H1 (cell line): ENCODE measurements at regions not wholly inside any gene's neighbourhood (a gene's known extent, or its start where the extent isn't known, plus 50 kb on each side); places are given as distances from the start of the nearest gene placed in this dataset.

Experiments
- CTCF ChIA-PET: fragments of 300-600 bp; sonication (Branson Sonifier 250); formaldehyde crosslinking; loops from one replicate; lab custom pipeline; 2021; ENCODE audit not compliant: partially characterized antibody; lab: Charles Lee
- POLR2A ChIA-PET: fragments of 300-600 bp; sonication (Branson Sonifier 250); formaldehyde crosslinking; loops from one replicate; lab custom pipeline; 2021; ENCODE audit warnings: inconsistent platforms; ENCODE audit not compliant: partially characterized antibody; lab: Charles Lee
- DNase-seq, 2 experiments: peaks; one replicate each; pipeline versions ENCODE4 v3.0.0 to v3.0.0-alpha.2; 2010 to 2022; ENCODE audit warnings: low spot score in 2 of 2, low read depth in 1 of 2, mixed read lengths in 1 of 2
- FAIRE-seq: peaks from 2 replicates; lab custom pipeline; 2011; peaks lifted over from hg19 to GRCh38; lab: Jason Lieb, UNC
- H2AFZ ChIP-seq: 2 replicates; pipeline ENCODE4 v1.8.1; 2012; ENCODE audit warnings: low read length, inconsistent platforms
- H2AK5ac ChIP-seq: 2 replicates; pipeline ENCODE4 v1.6.1; 2013; ENCODE audit warnings: low read depth, low read length
- H2BK120ac ChIP-seq: replicated peaks from 2 replicates; pipeline ENCODE3; 2013; ENCODE audit warnings: low read depth, low read length, inconsistent platforms
- H2BK12ac ChIP-seq: 2 replicates; pipeline ENCODE4 v1.6.1; 2013; ENCODE audit warnings: low read depth, low read length
- H2BK15ac ChIP-seq: 2 replicates; pipeline ENCODE4 v1.6.1; 2013; ENCODE audit warnings: low read length
- H2BK20ac ChIP-seq: 2 replicates; pipeline ENCODE4 v1.6.1; 2013; ENCODE audit warnings: low read length
- H2BK5ac ChIP-seq: 2 replicates; pipeline ENCODE4 v1.6.1; 2013; ENCODE audit warnings: low read depth, low read length
- H3K14ac ChIP-seq: 2 replicates; pipeline ENCODE4 v1.6.1; 2013; ENCODE audit warnings: inconsistent platforms; ENCODE audit not compliant: insufficient read length
- H3K18ac ChIP-seq: 2 replicates; pipeline ENCODE4 v1.6.1; 2013; ENCODE audit warnings: low read length; ENCODE audit errors: extremely low read depth
- H3K23ac ChIP-seq: 2 replicates; pipeline ENCODE4 v1.6.1; 2013; ENCODE audit warnings: inconsistent platforms; ENCODE audit not compliant: insufficient read length
- H3K23me2 ChIP-seq: 2 replicates; pipeline ENCODE4 v1.6.1; 2013; ENCODE audit warnings: low read depth, low read length
- H3K27ac ChIP-seq: 2 replicates; pipeline ENCODE4 v1.6.1; 2011; ENCODE audit warnings: low read depth, low read length, inconsistent platforms
- H3K27me3 ChIP-seq, 4 experiments: replicated peaks in 1 of 4; 1 replicate in 1 of 4; 2 replicates in 3 of 4; pipeline versions ENCODE4 v1.6.1 to v1.8.1; 2011 to 2013; ENCODE audit warnings: low read length in 3 of 4, mild to moderate bottlenecking in 3 of 4, inconsistent platforms in 2 of 4, mixed read lengths in 2 of 4, moderate library complexity in 1 of 4; ENCODE audit not compliant: control insufficient read depth in 3 of 4, insufficient read depth in 3 of 4; ENCODE audit errors: extremely low read depth in 1 of 4
- H3K36me3 ChIP-seq, 4 experiments: 2 replicates each; pipeline versions ENCODE4 v1.6.1 to v1.8.1; 2011 to 2013; ENCODE audit warnings: mild to moderate bottlenecking in 4 of 4, low read length in 3 of 4, moderate library complexity in 2 of 4, control low read depth in 1 of 4, inconsistent platforms in 1 of 4; ENCODE audit not compliant: insufficient read depth in 4 of 4, control insufficient read depth in 2 of 4
- H3K4ac ChIP-seq: replicated peaks from 2 replicates; pipeline ENCODE3; 2013; ENCODE audit warnings: low read length, low read depth, mixed read lengths, inconsistent platforms; ENCODE audit not compliant: insufficient read length
- H3K4me1 ChIP-seq, 4 experiments: replicated peaks in 1 of 4; 1 replicate in 1 of 4; 2 replicates in 3 of 4; pipeline versions ENCODE4 v1.6.1 to v1.8.1; 2011 to 2013; ENCODE audit warnings: low read length in 3 of 4, inconsistent platforms in 2 of 4, mixed read lengths in 1 of 4; ENCODE audit not compliant: insufficient read depth in 4 of 4, control insufficient read depth in 3 of 4
- H3K4me2 ChIP-seq, 2 experiments: 2 replicates each; pipeline versions ENCODE4 v1.6.1 to v1.8.1; 2011 to 2013; ENCODE audit warnings: low read depth in 2 of 2, low read length in 2 of 2, control low read depth in 1 of 2, inconsistent platforms in 1 of 2, mild to moderate bottlenecking in 1 of 2; ENCODE audit not compliant: insufficient read depth in 1 of 2
- H3K4me3 ChIP-seq, 4 experiments: fragments of 200-600, 300-600 bp in 1 of 4; sonication (generic), shearing (Covaris generic), sonication (Bioruptor Twin) in 1 of 4; 2 replicates each; pipeline versions ENCODE4 v1.5.1 to v1.8.1; 2011 to 2016; ENCODE audit warnings: low read length in 4 of 4, low read depth in 3 of 4, control low read depth in 2 of 4, inconsistent platforms in 2 of 4, mild to moderate bottlenecking in 2 of 4, mixed read lengths in 1 of 4, moderate library complexity in 1 of 4; ENCODE audit not compliant: insufficient read depth in 2 of 4; ENCODE audit errors: extremely low read depth in 1 of 4
- H3K56ac ChIP-seq: replicated peaks from 2 replicates; pipeline ENCODE3; 2013; ENCODE audit warnings: low read depth, mild to moderate bottlenecking, mixed read lengths, low read length, inconsistent platforms; ENCODE audit not compliant: insufficient read length
- H3K79me1 ChIP-seq: 2 replicates; pipeline ENCODE4 v1.6.1; 2013; ENCODE audit warnings: low read depth, low read length, control low read depth
- H3K79me2 ChIP-seq, 2 experiments: 2 replicates each; pipeline versions ENCODE4 v1.6.1 to v1.8.1; 2012 to 2013; ENCODE audit warnings: low read length in 2 of 2, mild to moderate bottlenecking in 2 of 2, inconsistent platforms in 1 of 2; ENCODE audit not compliant: insufficient read depth in 2 of 2, control insufficient read depth in 1 of 2
- H3K9ac ChIP-seq, 4 experiments: replicated peaks in 1 of 4; 1 replicate in 1 of 4; 2 replicates in 3 of 4; pipeline versions ENCODE4 v1.6.1 to v1.8.1; 2011 to 2013; ENCODE audit warnings: low read depth in 3 of 4, low read length in 3 of 4, control low read depth in 2 of 4, mild to moderate bottlenecking in 2 of 4, moderate library complexity in 2 of 4, inconsistent platforms in 1 of 4; ENCODE audit errors: extremely low read depth in 1 of 4
- H3K9me3 ChIP-seq, 2 experiments: 2 replicates each; pipeline versions ENCODE4 v1.6.1 to v1.8.1; 2012 to 2013; ENCODE audit warnings: mild to moderate bottlenecking in 2 of 2, moderate library complexity in 2 of 2, control low read depth in 1 of 2, inconsistent platforms in 1 of 2, low read depth in 1 of 2, low read length in 1 of 2, mixed read lengths in 1 of 2; ENCODE audit not compliant: insufficient read depth in 2 of 2
- H4K20me1 ChIP-seq, 2 experiments: replicated peaks in 1 of 2; 2 replicates each; pipeline versions ENCODE3 to v1.8.1; 2011 to 2013; ENCODE audit warnings: inconsistent platforms in 2 of 2, low read length in 2 of 2, mild to moderate bottlenecking in 1 of 2; ENCODE audit not compliant: insufficient read depth in 2 of 2, control insufficient read depth in 1 of 2
- H4K5ac ChIP-seq: 2 replicates; pipeline ENCODE4 v1.6.1; 2013; ENCODE audit warnings: low read length, low read depth, mixed read lengths, inconsistent platforms; ENCODE audit not compliant: insufficient read length
- H4K8ac ChIP-seq: 2 replicates; pipeline ENCODE4 v1.8.0; 2013; ENCODE audit warnings: mild to moderate bottlenecking, moderate library complexity, low read length, inconsistent platforms; ENCODE audit not compliant: insufficient read depth; ENCODE audit errors: extremely low read depth
- H4K91ac ChIP-seq: replicated peaks from 2 replicates; pipeline ENCODE3; 2013; ENCODE audit warnings: low read length, mixed read lengths, inconsistent platforms; ENCODE audit not compliant: insufficient read length
- CBX8 ChIP-seq: fragments of 300-800, 300-1000 bp; sonication (generic); IDR thresholded peaks from 2 replicates; pipeline ENCODE4 v1.7.1; 2016; ENCODE audit warnings: low read depth, low read length, borderline replicate concordance
- CHD2 ChIP-seq: IDR thresholded peaks from 2 replicates; pipeline ENCODE4 v1.6.1; 2012; ENCODE audit warnings: low read length, improper control_type of control experiment
- CTBP2 ChIP-seq: IDR thresholded peaks from 2 replicates; pipeline ENCODE4 v1.7.0; 2011; ENCODE audit warnings: borderline replicate concordance, mild to moderate bottlenecking, moderate library complexity, mixed read lengths, low read length; ENCODE audit not compliant: insufficient read depth, insufficient read length
- EP300 ChIP-seq, 2 experiments: IDR thresholded peaks; 1 replicate in 1 of 2; 2 replicates in 1 of 2; pipeline ENCODE4 v1.6.1; 2011 to 2012; ENCODE audit warnings: low read depth in 2 of 2, low read length in 2 of 2, mild to moderate bottlenecking in 2 of 2, borderline replicate concordance in 1 of 2, inconsistent platforms in 1 of 2, moderate library complexity in 1 of 2
- KDM1A ChIP-seq: fragments of 200-600, 300-600 bp; sonication (generic); IDR thresholded peaks from 2 replicates; pipeline ENCODE4 v1.7.1; 2016; ENCODE audit warnings: mild to moderate bottlenecking, low read length, borderline replicate concordance
- POLR2AphosphoS5 ChIP-seq: IDR thresholded peaks from 2 replicates; pipeline ENCODE4 v1.6.1; 2011; ENCODE audit warnings: low read depth, low read length
- SIN3A ChIP-seq, 2 experiments: IDR thresholded peaks in 1 of 2; conservative IDR thresholded peaks in 1 of 2; 2 replicates each; pipeline ENCODE4 v1.6.1; 2011 to 2012; ENCODE audit warnings: low read length in 2 of 2, improper control_type of control experiment in 1 of 2, low read depth in 1 of 2, mild to moderate bottlenecking in 1 of 2
- TBP ChIP-seq: IDR thresholded peaks from 2 replicates; pipeline ENCODE4 v1.6.1; 2011; ENCODE audit warnings: low read depth, low read length, improper control_type of control experiment
- TCF12 ChIP-seq: IDR thresholded peaks from 2 replicates; pipeline ENCODE4 v1.6.1; 2011; ENCODE audit warnings: low read depth, mild to moderate bottlenecking, low read length
- WGBS, 2 experiments: shearing (Covaris generic) in 1 of 2; methylation state at CpG; one replicate each; pipeline versions ENCODE4 v1.1.6 to v1.1.7; 2013 to 2015; ENCODE audit warnings: low lambda C conversion rate in 2 of 2, mixed read lengths in 2 of 2, inconsistent platforms in 1 of 2, low coverage in 1 of 2, missing lambda C conversion rate in 1 of 2; ENCODE audit not compliant: insufficient replicate concordance in 2 of 2, insufficient coverage in 1 of 2, insufficient read length in 1 of 2; ENCODE audit errors: extremely low coverage in 1 of 2, missing lambda C conversion rate in 1 of 2; 5-methylcytosine and 5-hydroxymethylcytosine counted together

- H3K36me3 ChIP-seq = no peaks in the 10 kb centered on the region; a peak in 1 of 8 replicates
- H2AK5ac ChIP-seq = no peak overlapping the region
- H3K4ac ChIP-seq = no peak overlapping the region
- H2BK12ac ChIP-seq = no peak overlapping the region
- no peak overlapping the region for H3K4me2 ChIP-seq
- H3K79me2 ChIP-seq = no peaks in the 10 kb centered on the region; a peak in 1 of 4 replicates
- peaks cover 3 to 18% of the 10 kb centered on the region in 2 experiments for H4K20me1 ChIP-seq
- H3K79me1 ChIP-seq = no peaks in the 10 kb centered on the region; the same call in 1 of the 2 replicates
- H4K91ac ChIP-seq = no peak overlapping the region
- TF ChIP-seq POLR2AphosphoS5 (no peak), TCF12 (no peak), EP300 (IDR thresholded peaks at IDR 0.05; ENCODE audit: borderline replicate concordance in 1 of 2, low read depth in 2 of 2, low read length in 2 of 2) (no peak), SIN3A (conservative IDR thresholded peaks at IDR 0.05 in 1 of 2, IDR thresholded peaks at IDR 0.05 in 1 of 2; ENCODE audit: low read depth in 1 of 2, low read length in 2 of 2) (no peak), KDM1A (no peak), CHD2 (no peak), TBP (no peak), CBX8 (no peak), CTBP2 (no peak)
- peaks cover 7% of the 10 kb centered on the region; the same call in 1 of the 2 replicates for H3K23me2 ChIP-seq
- peaks cover 0 to under 1% (median 0%) of the 10 kb centered on the region in 4 experiments; a peak in 1 of 7 replicates for H3K4me1 ChIP-seq
- H3K27me3 ChIP-seq = peaks cover 0 to 8% (median 1%) of the 10 kb centered on the region in 4 experiments; a peak in 2 of 7 replicates
- H3K9me3 ChIP-seq = peaks cover 4 to 10% of the 10 kb centered on the region in 2 experiments
- no peak overlapping the region for H2BK20ac ChIP-seq
- ChIA-PET POLR2A (no interaction called here), CTCF (no interaction called here)
- no peak overlapping the region for H3K4me3 ChIP-seq
- no peak overlapping the region for H2BK15ac ChIP-seq
- H2BK5ac ChIP-seq = no peak overlapping the region
- H3K18ac ChIP-seq = no peak overlapping the region
- no peak overlapping the region for H3K9ac ChIP-seq
- H4K5ac ChIP-seq = no peak overlapping the region
- H3K23ac ChIP-seq = no peak overlapping the region
- no peak overlapping the region for H4K8ac ChIP-seq
- H3K27ac ChIP-seq = no peak overlapping the region
- no peak overlapping the region for H2AFZ ChIP-seq
- FAIRE-seq (no peak), DNase-seq (no peak)
- WGBS, 2 experiments = 96% methylated on average over 25 of the region's 25 CpGs; no CpG with 5 or more reads in 1 of the 2 experiments
- H3K14ac ChIP-seq = no peak overlapping the region
- H2BK120ac ChIP-seq = no peak overlapping the region
- no peak overlapping the region for H3K56ac ChIP-seq
These were observed 1258.0 kb downstream of the BRD1 start for GRCh38 chr22:48569476-48570233.
